Trophoblast cell (in vitro differentiated cells and primary cell): ENCODE measurements at regions not wholly inside any gene's neighbourhood (a gene's known extent, or its start where the extent isn't known, plus 50 kb on each side); places are given as distances from the start of the nearest gene placed in this dataset.
"Not testable (repeated sequence)": the region's sequence is repeated elsewhere in the genome, so short reads cannot be mapped to it uniquely, and the experiment has no call there.

Experiments used
- DNase-seq, 2 donors: peaks; one replicate each; pipeline ENCODE4 v3.0.0-alpha.2; 2016
- H2AFZ ChIP-seq: 2 replicates; pipeline ENCODE4 v1.6.1; 2013; ENCODE audit warnings: low read length, moderate library complexity, mild to moderate bottlenecking; ENCODE audit not compliant: insufficient read depth, poor library complexity
- H2AK5ac ChIP-seq: 2 replicates; pipeline ENCODE4 v1.6.1; 2013; ENCODE audit warnings: mild to moderate bottlenecking, low read length
- H2BK120ac ChIP-seq: 2 replicates; pipeline ENCODE4 v1.6.1; 2013; ENCODE audit warnings: low read length, mild to moderate bottlenecking, moderate library complexity; ENCODE audit not compliant: insufficient read depth, poor library complexity
- H2BK12ac ChIP-seq: 2 replicates; pipeline ENCODE4 v1.6.1; 2013; ENCODE audit warnings: mild to moderate bottlenecking, low read length, moderate library complexity
- H2BK5ac ChIP-seq: 2 replicates; pipeline ENCODE4 v1.6.1; 2013; ENCODE audit warnings: low read length, low read depth, moderate library complexity, mild to moderate bottlenecking; ENCODE audit not compliant: poor library complexity
- H3K14ac ChIP-seq: 2 replicates; pipeline ENCODE4 v1.6.1; 2013; ENCODE audit warnings: mild to moderate bottlenecking, low read length
- H3K18ac ChIP-seq: 2 replicates; pipeline ENCODE4 v1.6.1; 2013; ENCODE audit warnings: mild to moderate bottlenecking, low read length
- H3K23ac ChIP-seq: 2 replicates; pipeline ENCODE4 v1.6.1; 2013; ENCODE audit warnings: low read length
- H3K27ac ChIP-seq: 2 replicates; pipeline ENCODE4 v1.5.1; 2013; ENCODE audit warnings: low read depth, mild to moderate bottlenecking, inconsistent platforms, low read length, moderate library complexity
- H3K27me3 ChIP-seq: 2 replicates; pipeline ENCODE4 v1.6.1; 2013; ENCODE audit warnings: inconsistent platforms, mild to moderate bottlenecking, low read length, moderate library complexity; ENCODE audit not compliant: insufficient read depth
- H3K36me3 ChIP-seq, 2 experiments: 1 replicate in 1 of 2; 2 replicates in 1 of 2; pipeline ENCODE4 v1.6.1; 2013; ENCODE audit warnings: low read length in 2 of 2, mild to moderate bottlenecking in 2 of 2, moderate library complexity in 1 of 2; ENCODE audit not compliant: insufficient read depth in 2 of 2, control insufficient read depth in 1 of 2
- H3K4ac ChIP-seq: 2 replicates; pipeline ENCODE4 v1.6.1; 2013; ENCODE audit warnings: low read depth, mild to moderate bottlenecking, low read length, moderate library complexity
- H3K4me1 ChIP-seq, 2 experiments: 1 replicate in 1 of 2; 2 replicates in 1 of 2; pipeline ENCODE4 v1.6.1; 2013; ENCODE audit warnings: low read length in 2 of 2, mild to moderate bottlenecking in 2 of 2, moderate library complexity in 1 of 2; ENCODE audit not compliant: insufficient read depth in 2 of 2, control insufficient read depth in 1 of 2
- H3K4me2 ChIP-seq: 2 replicates; pipeline ENCODE4 v1.6.1; 2013; ENCODE audit warnings: inconsistent platforms, mild to moderate bottlenecking, low read length, moderate library complexity
- H3K4me3 ChIP-seq: 2 replicates; pipeline ENCODE4 v1.5.1; 2013; ENCODE audit warnings: mild to moderate bottlenecking, low read depth, low read length, inconsistent platforms
- H3K79me1 ChIP-seq: one replicate; pipeline ENCODE4 v1.6.1; 2013; ENCODE audit warnings: low read length
- H3K79me2 ChIP-seq: 2 replicates; pipeline ENCODE4 v1.6.1; 2013; ENCODE audit warnings: low read length, mild to moderate bottlenecking; ENCODE audit not compliant: control insufficient read depth, insufficient read depth, poor library complexity
- H3K9ac ChIP-seq: 2 replicates; pipeline ENCODE4 v1.6.1; 2013; ENCODE audit warnings: mild to moderate bottlenecking, low read length
- H3K9me3 ChIP-seq: 2 replicates; pipeline ENCODE4 v1.6.1; 2013; ENCODE audit warnings: low read depth, mild to moderate bottlenecking, control low read depth, inconsistent platforms, low read length; ENCODE audit not compliant: insufficient read depth
- H4K12ac ChIP-seq: 2 replicates; pipeline ENCODE4 v1.6.1; 2013; ENCODE audit warnings: low read depth, mild to moderate bottlenecking, low read length, moderate library complexity
- H4K8ac ChIP-seq: 2 replicates; pipeline ENCODE4 v1.6.1; 2013; ENCODE audit warnings: low read depth, mild to moderate bottlenecking, low read length, moderate library complexity
- H4K91ac ChIP-seq: one replicate; pipeline ENCODE4 v1.6.1; 2013; ENCODE audit warnings: low read depth, mild to moderate bottlenecking, low read length, moderate library complexity
- WGBS: extraction: QIAGEN DNeasy Blood & Tissue Kit; methylation state at CpG from one replicate; pipeline ENCODE4 v1.1.7; 2013; ENCODE audit warnings: missing lambda C conversion rate; ENCODE audit not compliant: insufficient read length, insufficient coverage; ENCODE audit errors: extremely low coverage; 5-methylcytosine and 5-hydroxymethylcytosine counted together

GRCh38 chrX:80929251-80929650, 119.6 kb upstream of the BRWD3 start:
- H4K8ac ChIP-seq: no peak overlapping the region
- H2BK120ac ChIP-seq: no peak overlapping the region
- H4K91ac ChIP-seq: no peak overlapping the region
- H3K18ac ChIP-seq: no peak overlapping the region
- no peaks in the 10 kb centered on the region for H3K36me3 ChIP-seq
- no peaks in the 10 kb centered on the region for H3K4me1 ChIP-seq
- no CpG with 5 or more reads among the region's 8 CpGs for whole genome bisulfite sequencing
- H3K14ac ChIP-seq: no peak overlapping the region
- H3K79me1 ChIP-seq: no peaks in the 10 kb centered on the region
- H3K9me3 ChIP-seq: peaks cover 4% of the 10 kb centered on the region
- H3K4me3 ChIP-seq: no peak overlapping the region
- H4K12ac ChIP-seq: no peak overlapping the region
- no peak overlapping the region for H3K27ac ChIP-seq
- no peak overlapping the region for H3K4ac ChIP-seq
- H2AK5ac ChIP-seq: no peak overlapping the region
- no peak overlapping the region for H3K4me2 ChIP-seq
- H3K9ac ChIP-seq: no peak overlapping the region
- no peak overlapping the region for H2BK12ac ChIP-seq
- H2AFZ ChIP-seq: no peak overlapping the region
- no peaks in the 10 kb centered on the region for H3K79me2 ChIP-seq
- DNase-seq: no peak
- no peaks in the 10 kb centered on the region for H3K27me3 ChIP-seq
- no peak overlapping the region for H3K23ac ChIP-seq
- H2BK5ac ChIP-seq: no peak overlapping the region

DNA sequence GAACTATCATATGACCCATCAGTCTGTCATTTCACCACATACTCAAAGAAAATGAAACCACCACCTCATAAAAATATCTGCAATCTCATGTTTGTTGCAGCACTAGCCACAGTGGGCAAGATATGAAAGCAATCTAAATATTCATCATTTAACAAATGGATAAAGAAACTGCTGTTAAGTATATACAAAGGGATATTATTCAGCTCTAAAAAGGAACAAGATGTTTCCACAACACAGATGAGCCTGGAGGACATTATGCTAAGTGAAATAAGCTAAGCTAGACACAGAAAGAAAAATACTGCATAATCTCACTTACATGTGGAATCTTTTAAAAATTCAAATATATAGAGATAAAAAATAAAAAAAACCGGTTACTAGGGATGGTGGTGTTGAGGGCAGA, 108.2 kb upstream of the BRWD3 start:
- no peak overlapping the region for H2AFZ ChIP-seq
- H3K4me1 ChIP-seq: no peaks in the 10 kb centered on the region
- no peak overlapping the region for H3K14ac ChIP-seq
- no peak overlapping the region for H3K4ac ChIP-seq
- DNase-seq: no peak
- no peak overlapping the region for H3K23ac ChIP-seq
- no peak overlapping the region for H2AK5ac ChIP-seq
- H4K8ac ChIP-seq: no peak overlapping the region
- H3K4me2 ChIP-seq: no peak overlapping the region
- no peak overlapping the region for H3K27ac ChIP-seq
- no peak overlapping the region for H3K18ac ChIP-seq
- H4K12ac ChIP-seq: no peak overlapping the region
- H3K79me2 ChIP-seq: no peaks in the 10 kb centered on the region
- H3K27me3 ChIP-seq: no peaks in the 10 kb centered on the region
- no peaks in the 10 kb centered on the region for H3K79me1 ChIP-seq
- no peak overlapping the region for H4K91ac ChIP-seq
- no peak overlapping the region for H3K9ac ChIP-seq
- no CpG with 5 or more reads among the region's 1 CpG for WGBS
- no peak overlapping the region for H2BK120ac ChIP-seq
- no peaks in the 10 kb centered on the region for H3K36me3 ChIP-seq
- H2BK5ac ChIP-seq: no peak overlapping the region
- H3K4me3 ChIP-seq: no peak overlapping the region
- no peak overlapping the region for H2BK12ac ChIP-seq
- H3K9me3 ChIP-seq: no peaks in the 10 kb centered on the region

- not testable (repeated sequence) for H2BK120ac ChIP-seq, H3K79me2 ChIP-seq, H3K18ac ChIP-seq, H2BK5ac ChIP-seq, H3K23ac ChIP-seq, H3K27me3 ChIP-seq, H4K91ac ChIP-seq, H3K4ac ChIP-seq, H3K4me1 ChIP-seq, H2AFZ ChIP-seq, H3K14ac ChIP-seq, H3K36me3 ChIP-seq, H3K4me3 ChIP-seq, H4K8ac ChIP-seq, H4K12ac ChIP-seq, H2AK5ac ChIP-seq, H3K79me1 ChIP-seq, H3K9me3 ChIP-seq, DNase-seq, H3K27ac ChIP-seq, H3K4me2 ChIP-seq, H3K9ac ChIP-seq, H2BK12ac ChIP-seq
- WGBS: no CpG with 5 or more reads among the region's 2 CpGs
Measured at GRCh38 chrX:80912351-80912750, 102.7 kb upstream of the BRWD3 start.

DNA sequence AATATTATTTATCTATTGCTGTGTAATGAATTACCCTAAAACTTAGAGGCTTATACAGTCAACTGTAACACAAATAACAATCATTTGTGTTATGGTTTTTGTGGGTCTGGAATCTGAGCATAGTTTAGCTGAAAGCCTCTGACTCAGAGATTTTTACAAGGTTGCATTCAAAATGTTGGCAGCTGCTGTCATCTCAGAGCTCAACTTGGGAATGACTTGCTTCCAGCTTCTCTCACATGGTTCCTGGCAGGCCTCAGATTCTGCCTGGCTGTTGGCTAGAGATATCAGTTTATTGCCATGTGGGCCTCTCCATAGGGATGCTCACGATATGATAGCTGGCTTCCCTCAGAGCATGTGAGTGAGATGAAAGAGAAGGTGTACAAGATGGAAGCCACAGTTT, 70.2 kb upstream of the BRWD3 start:
- Histone ChIP-seq H4K8ac (no peak overlapping the region), H4K12ac (no peak overlapping the region), H3K4me3 (no peak overlapping the region), H3K36me3 (no peaks in the 10 kb centered on the region), H3K4ac (no peak overlapping the region), H3K14ac (no peak overlapping the region), H3K4me1 (no peaks in the 10 kb centered on the region), H3K4me2 (no peak overlapping the region), H3K27me3 (no peaks in the 10 kb centered on the region), H4K91ac (no peak overlapping the region), H3K9ac (no peak overlapping the region), H2BK5ac (no peak overlapping the region), H2AK5ac (no peak overlapping the region), H3K9me3 (no peaks in the 10 kb centered on the region), H3K27ac (no peak overlapping the region), H2BK12ac (no peak overlapping the region), H2BK120ac (no peak overlapping the region), H3K79me1 (no peaks in the 10 kb centered on the region), H3K23ac (no peak overlapping the region), H3K18ac (no peak overlapping the region), H3K79me2 (no peaks in the 10 kb centered on the region), H2AFZ (no peak overlapping the region)
- WGBS: no CpG with 5 or more reads among the region's 1 CpG
- peak in 1 of 2 donors; percentile 19 for DNase-seq
